ENCODE measurements at regions not wholly inside any gene's neighbourhood (a gene's known extent, or its start where the extent isn't known, plus 50 kb on each side); places are given as distances from the start of the nearest gene placed in this dataset.
"Not testable (repeated sequence)": the region's sequence is repeated elsewhere in the genome, so short reads cannot be mapped to it uniquely, and the experiment has no call there.

DNA sequence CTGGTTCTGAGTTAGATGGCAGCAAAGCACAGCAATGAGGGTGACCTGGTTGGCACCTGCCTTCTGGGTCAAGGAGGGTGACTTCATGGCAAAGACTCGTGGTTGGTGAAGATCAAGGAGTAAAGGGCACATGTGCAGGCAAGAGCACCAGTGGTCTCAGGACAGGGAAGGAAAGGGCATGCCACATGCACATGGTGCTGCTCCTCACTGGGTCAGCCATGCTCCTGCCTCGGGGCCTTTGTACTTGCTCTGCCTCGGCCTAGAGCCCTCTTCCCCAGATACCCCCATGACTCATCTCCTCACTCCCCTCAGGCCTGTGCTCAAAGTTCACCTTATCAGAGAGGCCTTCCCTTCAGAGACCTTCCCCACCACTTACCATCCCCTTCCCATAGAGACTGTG, 106.7 kb upstream of the KDM7A start:
- TF ChIP-seq, protein P1, sequence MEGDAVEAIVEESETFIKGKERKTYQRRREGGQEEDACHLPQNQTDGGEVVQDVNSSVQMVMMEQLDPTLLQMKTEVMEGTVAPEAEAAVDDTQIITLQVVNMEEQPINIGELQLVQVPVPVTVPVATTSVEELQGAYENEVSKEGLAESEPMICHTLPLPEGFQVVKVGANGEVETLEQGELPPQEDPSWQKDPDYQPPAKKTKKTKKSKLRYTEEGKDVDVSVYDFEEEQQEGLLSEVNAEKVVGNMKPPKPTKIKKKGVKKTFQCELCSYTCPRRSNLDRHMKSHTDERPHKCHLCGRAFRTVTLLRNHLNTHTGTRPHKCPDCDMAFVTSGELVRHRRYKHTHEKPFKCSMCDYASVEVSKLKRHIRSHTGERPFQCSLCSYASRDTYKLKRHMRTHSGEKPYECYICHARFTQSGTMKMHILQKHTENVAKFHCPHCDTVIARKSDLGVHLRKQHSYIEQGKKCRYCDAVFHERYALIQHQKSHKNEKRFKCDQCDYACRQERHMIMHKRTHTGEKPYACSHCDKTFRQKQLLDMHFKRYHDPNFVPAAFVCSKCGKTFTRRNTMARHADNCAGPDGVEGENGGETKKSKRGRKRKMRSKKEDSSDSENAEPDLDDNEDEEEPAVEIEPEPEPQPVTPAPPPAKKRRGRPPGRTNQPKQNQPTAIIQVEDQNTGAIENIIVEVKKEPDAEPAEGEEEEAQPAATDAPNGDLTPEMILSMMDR (conservative IDR thresholded peaks at IDR 0.05; ENCODE audit: low read depth, low read length): no peak
- no peak for DNase-seq (ENCODE audit: low read depth)
- H3K4me3 ChIP-seq (ENCODE audit: low read depth, low read length): no peak overlapping the region

DNA sequence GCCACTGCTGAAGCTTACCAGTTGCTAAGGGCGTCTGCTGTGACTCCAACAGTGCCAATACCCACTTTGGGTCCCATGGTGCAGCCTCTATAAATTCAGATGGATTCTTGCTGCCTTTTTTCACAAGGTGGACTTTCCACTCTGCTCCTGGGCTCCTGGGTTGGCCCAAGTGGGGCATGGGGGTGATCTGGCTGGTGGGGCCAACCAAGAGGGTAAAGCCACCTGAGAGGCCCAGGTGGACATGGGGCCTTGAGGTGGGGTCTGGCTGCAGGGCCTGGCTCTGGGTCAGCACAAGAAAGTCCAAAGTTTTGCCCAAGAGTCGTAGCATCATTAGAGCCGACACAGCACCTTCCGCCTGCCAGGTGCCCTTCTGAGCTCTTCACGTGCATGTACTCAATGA, 105.2 kb upstream of the KDM7A start:
- no peak for DNase-seq (ENCODE audit: low read depth)
- TF ChIP-seq, protein P1 (conservative IDR thresholded peaks at IDR 0.05; ENCODE audit: low read depth, low read length): no peak
- no peak overlapping the region for H3K4me3 ChIP-seq (ENCODE audit: low read depth, low read length)

DNA sequence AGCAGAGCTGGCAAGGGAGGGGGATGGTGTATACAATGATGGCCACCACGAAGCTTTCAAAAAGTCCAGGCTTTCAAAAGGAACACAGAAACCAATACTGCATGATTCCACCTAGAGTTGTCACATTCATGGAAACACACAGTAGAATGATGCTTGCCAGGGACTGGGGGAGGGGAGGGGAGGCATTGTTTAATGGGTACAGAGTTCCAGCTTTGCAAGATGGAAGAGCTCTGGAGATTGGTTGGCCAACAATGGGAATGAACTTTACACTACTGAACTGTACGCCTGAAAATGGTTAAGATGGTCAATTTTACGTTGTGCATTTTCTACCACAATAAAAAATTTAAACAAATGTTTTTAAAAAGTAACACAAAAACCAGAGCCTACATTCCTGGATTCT, 104.5 kb upstream of the KDM7A start:
- TF ChIP-seq, protein P1 (conservative IDR thresholded peaks at IDR 0.05; ENCODE audit: low read depth, low read length): no peak
- no peak for DNase-seq (ENCODE audit: low read depth)
- H3K4me3 ChIP-seq (ENCODE audit: low read depth, low read length): no peak overlapping the region

DNA sequence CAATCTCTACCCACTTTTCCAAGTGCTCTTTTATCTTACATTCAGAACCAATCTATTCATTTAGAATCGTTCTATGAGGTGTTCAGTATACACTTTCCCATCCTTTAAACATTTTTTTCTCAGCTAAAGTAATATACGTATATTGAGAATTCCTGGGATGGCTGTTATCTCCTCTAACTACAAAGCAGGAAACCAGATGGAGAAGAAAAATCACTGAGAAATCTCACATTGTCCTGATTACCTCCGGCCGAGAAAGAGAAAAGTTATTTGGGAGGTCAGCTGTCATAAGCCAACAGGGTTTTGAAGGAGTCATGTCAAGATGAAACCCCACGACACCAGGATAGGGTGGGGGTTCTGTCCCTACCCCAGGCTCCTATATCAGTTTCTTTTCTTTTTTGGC, 99.2 kb upstream of the KDM7A start:
- no peak overlapping the region for H3K4me3 ChIP-seq (ENCODE audit: low read depth, low read length)
- DNase-seq (ENCODE audit: low read depth): no peak
- TF ChIP-seq, protein P1 (conservative IDR thresholded peaks at IDR 0.05; ENCODE audit: low read depth, low read length): no peak

DNA sequence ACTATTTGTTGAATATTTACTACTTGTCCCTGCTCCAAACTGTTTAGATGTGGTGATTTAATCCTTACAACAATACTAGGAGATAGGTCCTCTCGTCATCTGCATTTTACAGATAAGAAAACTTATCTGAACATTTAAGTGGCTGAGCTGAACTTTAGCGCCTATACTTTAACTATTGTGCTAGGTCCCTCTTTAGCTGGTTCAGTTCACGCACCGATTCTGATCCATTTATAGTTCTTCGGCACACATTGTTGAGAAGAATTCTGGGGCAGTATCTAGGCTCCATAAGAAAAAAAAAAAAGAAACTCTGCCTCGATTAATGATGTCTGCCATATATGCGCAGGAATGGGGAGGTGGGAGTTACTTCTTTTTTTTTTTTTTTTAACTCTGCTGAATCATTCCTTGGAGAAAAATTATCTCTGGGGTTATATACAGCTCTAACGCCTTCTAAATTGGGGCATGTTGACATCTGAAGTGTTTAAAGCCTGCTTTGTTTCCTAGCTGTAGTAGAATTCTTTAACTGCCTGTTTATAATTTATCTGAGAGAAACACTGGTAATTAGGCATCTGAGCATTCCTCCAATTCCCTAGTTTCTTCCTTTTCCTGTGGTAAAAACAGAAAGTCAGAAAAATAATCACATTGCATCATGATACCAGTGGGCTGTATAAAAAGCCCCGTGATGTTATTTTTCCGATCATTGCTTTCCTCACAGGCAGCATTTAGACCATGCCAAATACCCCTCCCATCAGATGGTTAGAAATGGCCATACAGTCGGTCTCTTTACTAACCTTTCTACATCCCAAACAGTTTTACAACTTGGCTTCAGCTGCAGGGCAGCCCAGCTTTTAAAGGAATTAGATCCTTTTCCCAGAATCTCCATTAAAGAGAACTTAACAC, 98.5 kb upstream of the KDM7A start:
- H3K4me3 ChIP-seq (ENCODE audit: low read depth, low read length): no peak overlapping the region
- DNase-seq (ENCODE audit: low read depth): no peak
- TF ChIP-seq, protein P1 (conservative IDR thresholded peaks at IDR 0.05; ENCODE audit: low read depth, low read length): no peak

DNA sequence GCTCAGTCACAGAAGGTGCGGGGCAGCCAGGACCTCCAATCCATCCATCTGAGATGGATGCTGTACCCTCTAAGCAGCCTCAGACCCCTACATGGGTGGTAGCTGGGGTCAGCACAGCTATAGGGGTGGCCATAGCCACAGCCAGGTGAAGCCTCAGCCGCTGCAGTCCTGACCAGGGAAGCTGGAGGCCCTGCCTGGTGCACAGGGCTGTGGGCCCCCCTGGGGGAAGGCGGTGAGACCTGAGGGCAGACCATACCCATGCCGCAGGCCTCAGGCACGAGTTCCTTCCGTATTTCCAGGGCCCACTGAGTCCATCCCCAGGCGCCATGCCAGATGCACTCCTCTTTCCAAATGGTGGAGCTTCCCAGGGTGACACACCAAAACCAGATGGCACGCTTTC, 96.6 kb upstream of the KDM7A start:
- no peak overlapping the region for H3K4me3 ChIP-seq (ENCODE audit: low read depth, low read length)
- TF ChIP-seq, protein P1 (conservative IDR thresholded peaks at IDR 0.05; ENCODE audit: low read depth, low read length): no peak
- no peak for DNase-seq (ENCODE audit: low read depth)

DNA sequence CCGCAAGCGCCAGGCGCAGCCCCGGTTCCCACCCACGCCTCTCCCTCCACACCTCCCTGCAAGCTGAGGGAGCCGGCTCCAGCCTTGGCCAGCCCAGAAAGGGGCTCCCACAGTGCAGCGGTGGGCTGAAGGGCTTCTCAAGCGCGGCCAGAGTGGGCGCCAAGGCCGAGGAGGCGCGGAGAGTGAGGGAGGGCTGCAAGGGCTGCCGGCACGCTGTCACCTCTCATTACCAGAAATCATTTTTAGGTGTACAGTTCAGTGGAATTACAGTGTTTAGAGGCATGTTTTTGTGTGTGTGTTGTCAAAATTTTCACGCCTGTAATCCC, 94.8 kb upstream of the KDM7A start:
- DNase-seq (ENCODE audit: low read depth); H3K4me3 ChIP-seq (ENCODE audit: low read depth, low read length): not testable (repeated sequence)
